Parathyroid adenoma (tissue), 2 donors: ENCODE measurements at regions not wholly inside any gene's neighbourhood (a gene's known extent, or its start where the extent isn't known, plus 50 kb on each side); places are given as distances from the start of the nearest gene placed in this dataset.

Experiments
- H2AFZ ChIP-seq: fragments of 300-600 bp; sonication (generic); one replicate; pipeline ENCODE4 v1.7.0; 2017; ENCODE audit warnings: antibody characterized with exemption, mild to moderate bottlenecking
- H3K27ac ChIP-seq: fragments of 300-600 bp; sonication (generic); one replicate; pipeline ENCODE4 v1.7.0; 2017
- H3K27me3 ChIP-seq: fragments of 300-600 bp; sonication (generic); one replicate; pipeline ENCODE4 v1.7.0; 2017; ENCODE audit warnings: low read length; ENCODE audit not compliant: control insufficient read depth, insufficient read depth
- H3K36me3 ChIP-seq: fragments of 300-600 bp; sonication (generic); one replicate; pipeline ENCODE4 v1.7.0; 2017; ENCODE audit warnings: low read length; ENCODE audit not compliant: control insufficient read depth, insufficient read depth
- H3K4me1 ChIP-seq: fragments of 300-600 bp; sonication (generic); one replicate; pipeline ENCODE4 v1.7.0; 2017; ENCODE audit warnings: control low read depth
- H3K4me2 ChIP-seq: fragments of 300-600 bp; sonication (generic); one replicate; pipeline ENCODE4 v1.7.0; 2017; ENCODE audit warnings: low read length
- H3K4me3 ChIP-seq: fragments of 300-600 bp; sonication (generic); one replicate; pipeline ENCODE4 v1.7.0; 2017; ENCODE audit warnings: low read depth, low read length
- H3K79me2 ChIP-seq: fragments of 300-600 bp; sonication (generic); one replicate; pipeline ENCODE4 v1.7.0; 2017; ENCODE audit warnings: control low read depth
- H3K9ac ChIP-seq: fragments of 300-600 bp; sonication (generic); one replicate; pipeline ENCODE4 v1.7.0; 2017; ENCODE audit warnings: mild to moderate bottlenecking
- H3K9me3 ChIP-seq: fragments of 300-600 bp; sonication (generic); one replicate; pipeline ENCODE4 v1.7.0; 2017; ENCODE audit warnings: low read length; ENCODE audit not compliant: control insufficient read depth
- TF ChIP-seq, protein P1 (sequence below): fragments of 300-600 bp; sonication (generic); IDR thresholded peaks from one replicate; pipeline ENCODE4 v1.7.0; 2017; ENCODE audit warnings: antibody characterized with exemption, mild to moderate bottlenecking
- donor health status: primary hyperparathyroidism.

GRCh38 chr7:25035274-25035673 is 55.3 kb upstream of the OSBPL3 start:
- Histone ChIP-seq H3K79me2 (no peaks in the 10 kb centered on the region), H2AFZ (no peak overlapping the region), H3K36me3 (no peaks in the 10 kb centered on the region), H3K27me3 (no peaks in the 10 kb centered on the region), H3K4me1 (no peaks in the 10 kb centered on the region), H3K9ac (no peak overlapping the region), H3K9me3 (no peaks in the 10 kb centered on the region), H3K4me2 (no peak overlapping the region), H3K4me3 (no peak overlapping the region), H3K27ac (no peak overlapping the region)
- TF ChIP-seq, protein P1, sequence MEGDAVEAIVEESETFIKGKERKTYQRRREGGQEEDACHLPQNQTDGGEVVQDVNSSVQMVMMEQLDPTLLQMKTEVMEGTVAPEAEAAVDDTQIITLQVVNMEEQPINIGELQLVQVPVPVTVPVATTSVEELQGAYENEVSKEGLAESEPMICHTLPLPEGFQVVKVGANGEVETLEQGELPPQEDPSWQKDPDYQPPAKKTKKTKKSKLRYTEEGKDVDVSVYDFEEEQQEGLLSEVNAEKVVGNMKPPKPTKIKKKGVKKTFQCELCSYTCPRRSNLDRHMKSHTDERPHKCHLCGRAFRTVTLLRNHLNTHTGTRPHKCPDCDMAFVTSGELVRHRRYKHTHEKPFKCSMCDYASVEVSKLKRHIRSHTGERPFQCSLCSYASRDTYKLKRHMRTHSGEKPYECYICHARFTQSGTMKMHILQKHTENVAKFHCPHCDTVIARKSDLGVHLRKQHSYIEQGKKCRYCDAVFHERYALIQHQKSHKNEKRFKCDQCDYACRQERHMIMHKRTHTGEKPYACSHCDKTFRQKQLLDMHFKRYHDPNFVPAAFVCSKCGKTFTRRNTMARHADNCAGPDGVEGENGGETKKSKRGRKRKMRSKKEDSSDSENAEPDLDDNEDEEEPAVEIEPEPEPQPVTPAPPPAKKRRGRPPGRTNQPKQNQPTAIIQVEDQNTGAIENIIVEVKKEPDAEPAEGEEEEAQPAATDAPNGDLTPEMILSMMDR, result no peak

GRCh38 chr7:25034136-25034535 is 54.2 kb upstream of the OSBPL3 start:
- H3K9ac ChIP-seq, result no peak overlapping the region
- TF ChIP-seq, protein P1, result no peak
- H3K4me2 ChIP-seq, result no peak overlapping the region
- no peaks in the 10 kb centered on the region for H3K36me3 ChIP-seq
- H2AFZ ChIP-seq, result no peak overlapping the region
- H3K9me3 ChIP-seq, result no peaks in the 10 kb centered on the region
- H3K27ac ChIP-seq, result no peak overlapping the region
- H3K4me1 ChIP-seq, result no peaks in the 10 kb centered on the region
- H3K27me3 ChIP-seq, result no peaks in the 10 kb centered on the region
- no peaks in the 10 kb centered on the region for H3K79me2 ChIP-seq
- no peak overlapping the region for H3K4me3 ChIP-seq

- no peak overlapping the region for H2AFZ ChIP-seq
- H3K9me3 ChIP-seq, result no peaks in the 10 kb centered on the region
- H3K27ac ChIP-seq, result no peak overlapping the region
- TF ChIP-seq, protein P1, result no peak
- H3K4me2 ChIP-seq, result no peak overlapping the region
- H3K36me3 ChIP-seq, result no peaks in the 10 kb centered on the region
- H3K4me1 ChIP-seq, result no peaks in the 10 kb centered on the region
- no peak overlapping the region for H3K9ac ChIP-seq
- no peak overlapping the region for H3K4me3 ChIP-seq
- no peaks in the 10 kb centered on the region for H3K79me2 ChIP-seq
- no peaks in the 10 kb centered on the region for H3K27me3 ChIP-seq
Measured at GRCh38 chr7:25032774-25033743, 53.1 kb upstream of the OSBPL3 start.

DNA sequence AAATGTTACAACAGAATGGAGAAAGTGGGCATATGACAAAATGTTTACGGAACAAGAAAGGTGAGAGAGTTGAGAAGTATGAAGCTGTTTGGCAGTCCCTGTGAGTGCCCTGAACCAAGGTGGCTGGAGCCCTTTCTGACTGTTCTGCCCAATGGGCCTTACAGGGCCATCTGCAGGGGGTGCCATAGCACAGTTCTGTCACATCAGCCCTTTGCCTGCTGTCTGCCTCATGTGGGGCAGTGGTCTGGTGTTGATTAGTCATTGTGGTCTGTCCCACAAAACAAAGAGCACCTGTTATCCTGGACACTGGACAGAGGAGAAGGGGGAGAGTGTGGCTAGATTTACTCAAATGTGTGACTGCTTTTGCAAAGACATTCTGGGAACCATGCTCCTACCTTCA is 51.5 kb upstream of the OSBPL3 start:
- Histone ChIP-seq H3K4me2 (no peak overlapping the region), H3K27ac (no peak overlapping the region)

More for the DNA sequence above, 51.5 kb upstream of the OSBPL3 start:
- H3K9ac ChIP-seq, result no peak overlapping the region
- no peaks in the 10 kb centered on the region for H3K27me3 ChIP-seq
- no peaks in the 10 kb centered on the region for H3K9me3 ChIP-seq
- TF ChIP-seq, protein P1, result no peak
- no peaks in the 10 kb centered on the region for H3K4me1 ChIP-seq
- no peaks in the 10 kb centered on the region for H3K36me3 ChIP-seq
- no peak overlapping the region for H2AFZ ChIP-seq
- H3K79me2 ChIP-seq, result no peaks in the 10 kb centered on the region
- no peak overlapping the region for H3K4me3 ChIP-seq
